ENCODE measurements at regions not wholly inside any gene's neighbourhood (a gene's known extent, or its start where the extent isn't known, plus 50 kb on each side); places are given as distances from the start of the nearest gene placed in this dataset.
"Not testable (repeated sequence)": the region's sequence is repeated elsewhere in the genome, so short reads cannot be mapped to it uniquely, and the experiment has no call there.

- DNase-seq (ENCODE audit: low read depth in 2 of 2): no peak
Measured at GRCh38 chr9:31136524-31136923, 1247.9 kb upstream of the ACO1 start.

GRCh38 chr9:31137176-31138160 lies 1247.0 kb upstream of the ACO1 start:
- no peak for DNase-seq (ENCODE audit: low read depth in 2 of 2)

GRCh38 chr9:31140316-31140715 lies 1244.1 kb upstream of the ACO1 start:
- no peak for DNase-seq (ENCODE audit: low read depth in 2 of 2)

GRCh38 chr9:31142456-31142855 lies 1242.0 kb upstream of the ACO1 start:
- no peak for DNase-seq (ENCODE audit: low read depth in 2 of 2)

- DNase-seq (ENCODE audit: low read depth in 2 of 2): no peak
Measured at GRCh38 chr9:31144614-31145013, 1239.8 kb upstream of the ACO1 start.

- DNase-seq (ENCODE audit: low read depth in 2 of 2): no peak
Measured at GRCh38 chr9:31146485-31147166, 1237.8 kb upstream of the ACO1 start.

- no peak for DNase-seq (ENCODE audit: low read depth in 2 of 2)
Measured at GRCh38 chr9:31153250-31153840, 1231.1 kb upstream of the ACO1 start.

GRCh38 chr9:31166516-31166915 lies 1217.9 kb upstream of the ACO1 start:
- no peak for DNase-seq (ENCODE audit: low read depth in 2 of 2)

GRCh38 chr9:31168161-31168560 lies 1216.3 kb upstream of the ACO1 start:
- no peak for DNase-seq (ENCODE audit: low read depth in 2 of 2)

GRCh38 chr9:31174681-31175080 lies 1209.8 kb upstream of the ACO1 start:
- DNase-seq (ENCODE audit: low read depth in 2 of 2): no peak

GRCh38 chr9:31183866-31184265 lies 1200.6 kb upstream of the ACO1 start:
- DNase-seq (ENCODE audit: low read depth in 2 of 2): no peak

- DNase-seq (ENCODE audit: low read depth in 2 of 2): no peak
Measured at GRCh38 chr9:31185831-31186230, 1198.6 kb upstream of the ACO1 start.

GRCh38 chr9:31188496-31188895 lies 1195.9 kb upstream of the ACO1 start:
- no peak for DNase-seq (ENCODE audit: low read depth in 2 of 2)

- DNase-seq (ENCODE audit: low read depth in 2 of 2): no peak
Measured at GRCh38 chr9:31210978-31211570, 1173.4 kb upstream of the ACO1 start.

- not testable (repeated sequence) for DNase-seq (ENCODE audit: low read depth in 2 of 2)
Measured at GRCh38 chr9:31229976-31230375, 1154.5 kb upstream of the ACO1 start.

GRCh38 chr9:31232485-31232884 lies 1152.0 kb upstream of the ACO1 start:
- DNase-seq (ENCODE audit: low read depth in 2 of 2): no peak

- no peak for DNase-seq (ENCODE audit: low read depth in 2 of 2)
Measured at GRCh38 chr9:31236344-31236743, 1148.1 kb upstream of the ACO1 start.

GRCh38 chr9:31243386-31243785 lies 1141.1 kb upstream of the ACO1 start:
- DNase-seq (ENCODE audit: low read depth in 2 of 2): no peak

- no peak for DNase-seq (ENCODE audit: low read depth in 2 of 2)
Measured at GRCh38 chr9:31248156-31248555, 1136.3 kb upstream of the ACO1 start.

- no peak for DNase-seq (ENCODE audit: low read depth in 2 of 2)
Measured at GRCh38 chr9:31251386-31251785, 1133.1 kb upstream of the ACO1 start.

GRCh38 chr9:31253800-31254762 lies 1130.4 kb upstream of the ACO1 start:
- DNase-seq (ENCODE audit: low read depth in 2 of 2): no peak
